OCI-LY7 (cell line): ENCODE measurements at regions not wholly inside any gene's neighbourhood (a gene's known extent, or its start where the extent isn't known, plus 50 kb on each side); places are given as distances from the start of the nearest gene placed in this dataset.

ENCODE experiments used
- CTCF ChIP-seq: fragments of 200-600 bp; sonication (generic); conservative IDR thresholded peaks from 2 replicates; pipeline ENCODE4 v1.5.1; 2014; ENCODE audit warnings: mild to moderate bottlenecking, antibody characterized with exemption, low read length, moderate library complexity, mixed read lengths
- EZH2phosphoT487 ChIP-seq: fragments of 200-600 bp; sonication (generic); IDR thresholded peaks from 2 replicates; pipeline ENCODE4 v1.6.1; 2018; ENCODE audit warnings: low read depth, borderline replicate concordance, mild to moderate bottlenecking, mixed run types, antibody characterized with exemption, low read length, moderate library complexity, mixed read lengths

- TF ChIP-seq EZH2phosphoT487 (no peak), CTCF (no peak)
Observed at GRCh38 chr9:79990536-79990935, 418.8 kb downstream of the TLE4 start.
